HG03439 (cell line): ENCODE measurements at regions not wholly inside any gene's neighbourhood (a gene's known extent, or its start where the extent isn't known, plus 50 kb on each side); places are given as distances from the start of the nearest gene placed in this dataset.
"Not testable (repeated sequence)": the region's sequence is repeated elsewhere in the genome, so short reads cannot be mapped to it uniquely, and the experiment has no call there.

Experiments
- ATAC-seq: cut with Tn5 transposase; IDR thresholded peaks from one replicate; pipeline ENCODE4 v1.9.1; 2021; ENCODE audit warnings: mild to moderate bottlenecking, moderate library complexity; ENCODE audit not compliant: unreplicated experiment

- ATAC-seq: no peak
Measured at GRCh38 chr6:11411593-11411992, 126.0 kb upstream of the TMEM170B start.

DNA sequence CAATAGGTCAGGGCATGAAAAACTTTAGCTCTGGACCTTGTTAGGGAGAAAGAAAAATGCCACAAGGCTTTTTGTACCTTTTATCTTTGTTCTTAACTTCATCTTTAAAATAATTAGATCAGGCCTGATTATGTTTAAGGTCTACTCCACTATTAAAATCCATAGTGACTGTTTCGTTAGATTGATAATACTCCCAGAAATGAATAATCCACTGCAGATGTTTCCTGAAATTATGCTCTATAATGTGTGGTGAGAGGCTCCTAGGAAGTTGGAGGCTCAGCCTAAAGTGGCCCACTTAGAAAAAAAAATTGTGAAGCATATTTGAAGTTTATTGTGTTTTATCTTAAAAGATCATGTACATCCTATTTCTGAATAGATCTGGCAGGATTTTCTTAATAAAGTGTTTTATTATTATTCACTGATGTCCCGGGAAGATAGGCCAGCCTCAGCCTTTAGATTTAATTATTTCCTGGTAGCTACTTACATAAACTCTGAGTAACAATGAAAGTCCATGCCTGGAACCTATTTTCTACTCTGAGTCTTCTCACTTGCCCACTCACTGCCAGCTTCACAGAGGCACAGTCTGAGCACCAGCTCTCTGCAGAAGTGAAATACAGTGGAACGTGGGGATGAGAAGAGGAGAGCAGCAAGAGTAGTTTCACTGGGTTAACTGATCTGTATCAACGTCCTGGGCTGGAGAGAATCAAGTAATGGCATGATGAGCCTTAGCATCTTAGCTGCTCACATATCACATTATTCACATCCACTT lies 126.8 kb upstream of the TMEM170B start:
- no peak for ATAC-seq

DNA sequence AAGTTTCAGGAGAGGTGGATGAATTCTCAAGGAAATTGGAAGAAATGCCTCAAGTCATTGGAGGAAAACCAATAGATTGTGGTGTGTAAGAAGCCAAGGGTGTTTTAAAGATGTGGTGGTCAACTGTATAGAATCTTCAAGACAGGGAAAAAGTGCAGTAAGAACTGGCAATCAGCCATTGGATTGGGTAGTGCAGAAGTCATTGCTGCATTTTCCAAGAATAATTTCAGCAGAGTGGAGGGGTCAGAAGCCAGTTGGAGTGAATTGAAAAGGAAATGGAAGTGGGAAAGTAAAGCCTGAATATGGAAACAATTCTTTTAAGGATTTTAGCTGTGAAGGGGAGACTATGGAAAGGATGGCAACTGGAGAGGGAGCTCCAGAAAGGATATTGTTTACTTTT lies 128.2 kb upstream of the TMEM170B start:
- ATAC-seq: no peak

DNA sequence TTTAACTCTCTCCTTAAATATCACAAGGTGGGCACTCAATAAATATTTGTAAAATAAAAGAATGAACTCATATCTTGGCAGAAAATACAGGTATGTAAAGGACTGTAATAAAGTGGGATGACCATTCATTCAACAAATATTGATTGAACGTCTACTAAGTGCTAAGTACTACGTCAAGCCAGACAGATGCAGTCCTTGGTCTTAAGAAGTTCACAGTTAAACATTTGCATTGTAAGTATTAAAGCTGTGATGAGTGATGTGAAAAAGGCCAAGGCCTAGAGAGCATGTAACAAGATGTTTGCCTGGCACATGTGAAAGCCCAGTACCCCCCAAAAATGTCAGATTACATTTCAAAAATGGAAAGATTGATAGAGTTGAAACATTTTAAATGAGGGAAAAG lies 130.1 kb upstream of the TMEM170B start:
- ATAC-seq: no peak

DNA sequence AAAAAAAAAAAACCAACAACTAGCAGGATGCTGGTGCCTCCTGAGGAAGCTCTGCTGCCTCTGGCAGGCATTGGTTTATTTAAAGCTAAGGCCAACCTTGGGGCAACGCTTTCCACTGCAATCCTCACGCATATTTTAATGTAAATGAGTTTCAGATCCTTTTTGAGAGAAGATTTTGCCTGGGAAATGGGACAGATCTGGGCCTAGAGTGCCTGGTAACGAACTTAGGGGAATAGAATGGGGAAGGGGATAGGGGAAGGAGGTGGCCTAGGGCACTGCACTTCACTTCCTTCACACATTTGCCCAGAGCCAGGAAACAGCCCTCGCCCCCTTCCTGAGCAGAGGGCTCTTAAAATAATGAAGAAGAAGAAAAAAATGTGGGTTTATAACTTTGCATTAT lies 132.7 kb upstream of the TMEM170B start:
- ATAC-seq: no peak

GRCh38 chr6:11404081-11404480 lies 133.5 kb upstream of the TMEM170B start:
- peak; percentile 74 for ATAC-seq

DNA sequence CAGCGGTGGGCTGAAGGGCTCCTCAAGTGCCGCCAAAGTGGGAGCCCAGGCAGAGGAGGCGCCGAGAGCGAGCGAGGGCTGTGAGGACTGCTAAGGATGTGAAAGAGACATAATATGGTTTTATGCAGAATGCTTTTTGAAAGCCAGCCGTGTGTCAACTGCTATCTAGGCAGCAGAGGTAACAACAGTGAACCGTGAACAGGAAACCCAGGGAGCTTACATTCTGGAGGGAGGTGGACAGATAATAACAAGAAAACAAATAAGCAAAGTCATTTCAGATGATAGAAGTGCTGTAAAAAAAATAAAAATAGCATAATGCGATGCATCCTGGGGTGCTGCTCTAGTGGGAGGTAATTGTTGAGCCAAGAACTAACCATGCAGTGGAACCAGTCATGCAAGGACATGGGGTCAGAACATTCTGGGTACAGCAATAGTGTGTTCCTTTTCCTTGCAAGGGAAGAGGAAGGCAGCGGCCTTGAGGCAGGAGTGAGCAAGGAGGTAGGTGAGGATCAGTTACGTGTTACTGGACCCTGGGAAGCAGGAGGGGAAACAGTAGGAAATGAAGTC lies 134.4 kb upstream of the TMEM170B start:
- no peak for ATAC-seq

DNA sequence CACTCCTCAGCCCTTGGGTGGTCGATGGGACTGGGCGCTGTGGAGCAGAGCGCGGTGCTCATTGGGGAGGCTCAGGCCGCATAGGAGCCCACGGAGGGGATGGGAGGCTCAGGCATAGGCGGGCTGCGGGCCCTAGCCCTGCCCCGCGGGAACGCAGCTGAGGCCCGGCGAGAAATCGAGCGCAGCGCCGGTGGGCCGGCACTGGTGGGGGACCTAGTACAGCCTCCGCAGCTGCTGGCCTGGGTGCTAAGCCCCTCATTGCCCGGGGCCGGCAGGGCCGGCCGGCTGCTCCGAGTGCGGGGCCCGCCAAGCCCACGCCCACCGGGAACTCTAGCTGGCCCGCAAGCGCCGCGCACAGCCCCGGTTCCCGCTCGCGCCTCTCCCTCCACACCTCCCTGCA lies 135.0 kb upstream of the TMEM170B start:
- ATAC-seq: not testable (repeated sequence)

GRCh38 chr6:11401954-11402353 lies 135.6 kb upstream of the TMEM170B start:
- ATAC-seq: not testable (repeated sequence)

DNA sequence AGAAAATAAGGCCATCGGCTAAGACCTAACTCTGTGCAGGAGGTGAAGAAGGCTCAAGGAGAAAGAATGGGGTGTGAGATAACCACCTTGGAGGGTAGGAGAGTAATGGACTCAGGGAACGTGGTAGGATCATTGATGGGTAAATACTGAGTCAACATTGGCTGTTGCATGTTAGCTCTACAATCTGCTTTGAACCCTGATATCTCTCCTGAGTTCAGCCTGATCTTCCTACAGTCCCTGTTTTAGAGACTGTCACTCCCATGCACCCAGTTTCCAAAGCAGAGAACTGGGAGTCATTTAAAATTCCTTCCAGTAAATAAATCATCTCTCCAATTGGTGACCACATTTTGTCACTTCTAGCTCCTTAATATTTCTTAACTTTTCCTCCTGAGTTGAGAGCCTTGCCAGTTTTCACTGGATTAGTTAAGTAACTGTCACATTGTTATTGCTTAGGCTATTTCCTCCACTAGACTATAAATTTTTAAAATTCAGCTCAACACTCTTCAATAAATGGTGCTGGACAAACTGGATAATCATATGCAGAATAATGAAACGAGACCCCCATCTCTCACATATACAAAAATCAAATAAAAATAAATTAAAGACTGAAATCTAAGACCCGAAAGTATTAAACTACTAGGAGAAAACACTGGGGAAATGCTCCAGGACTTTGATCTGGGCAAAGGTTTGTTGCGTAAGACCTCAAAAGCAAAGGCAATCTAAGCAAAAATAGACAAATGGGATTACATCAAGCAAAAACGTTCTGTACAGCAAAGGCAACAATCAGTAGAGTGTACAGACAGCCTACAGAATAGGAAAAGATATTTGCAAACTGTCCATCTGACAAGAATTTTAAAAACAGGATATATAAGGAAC lies 138.9 kb upstream of the TMEM170B start:
- no peak for ATAC-seq

DNA sequence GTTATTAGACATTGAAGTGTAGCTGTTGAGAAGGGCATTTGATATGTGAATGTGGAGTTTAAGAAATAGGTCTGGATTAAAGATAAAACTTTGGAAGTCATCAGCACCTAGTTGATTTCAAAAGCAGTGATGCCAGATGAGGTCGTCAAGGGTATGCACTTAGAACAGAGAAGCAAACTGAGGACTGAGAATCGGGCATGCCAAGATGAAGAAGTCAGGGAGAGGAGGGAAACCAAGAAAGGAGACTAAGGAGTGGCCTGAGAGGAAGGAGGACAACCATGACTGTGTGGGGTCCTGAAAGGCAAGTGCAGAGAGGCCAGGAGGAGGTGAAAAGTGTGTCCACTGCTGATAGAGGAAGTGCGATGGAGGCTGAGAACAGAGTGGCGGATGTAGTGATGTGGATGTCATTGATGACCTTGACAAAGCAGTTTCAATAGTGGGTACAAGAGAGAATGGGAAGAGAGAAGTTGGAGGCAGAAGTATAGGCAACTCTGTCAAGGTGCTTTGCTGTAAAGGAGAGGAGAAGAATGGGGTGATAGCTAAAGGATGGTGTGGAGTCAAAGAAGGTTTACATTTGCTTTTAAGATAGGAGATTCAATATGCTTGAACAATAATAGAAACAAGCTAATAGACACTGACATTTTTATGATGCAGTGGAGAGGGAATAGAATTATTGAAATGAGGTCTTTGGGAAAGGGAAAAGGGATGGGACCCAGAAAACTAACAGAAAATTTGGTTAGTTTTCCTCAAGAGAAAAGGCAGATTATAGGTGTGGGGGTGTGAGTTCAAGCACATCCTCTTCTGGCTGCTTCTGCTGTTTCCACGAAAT lies 139.7 kb upstream of the TMEM170B start:
- no peak for ATAC-seq

DNA sequence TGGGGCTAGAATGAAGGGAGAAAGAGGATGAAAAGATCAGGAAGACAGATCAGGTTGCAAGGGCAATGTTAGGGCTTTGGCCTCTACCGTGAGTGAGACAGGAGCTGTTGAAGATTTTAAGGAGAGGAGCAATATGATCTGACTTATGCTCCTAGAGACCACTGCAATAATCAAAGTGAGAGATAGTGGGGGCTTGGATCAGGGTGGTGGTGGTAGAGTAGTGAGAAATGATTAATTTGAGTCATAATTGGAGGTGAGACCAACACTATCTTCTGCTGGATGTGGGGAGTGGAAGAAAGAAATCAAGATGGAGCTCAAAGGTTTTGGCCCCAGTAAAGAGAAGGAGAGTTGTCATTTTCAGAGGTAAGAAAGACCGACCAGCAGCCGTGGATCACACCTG lies 140.7 kb upstream of the TMEM170B start:
- ATAC-seq: no peak

DNA sequence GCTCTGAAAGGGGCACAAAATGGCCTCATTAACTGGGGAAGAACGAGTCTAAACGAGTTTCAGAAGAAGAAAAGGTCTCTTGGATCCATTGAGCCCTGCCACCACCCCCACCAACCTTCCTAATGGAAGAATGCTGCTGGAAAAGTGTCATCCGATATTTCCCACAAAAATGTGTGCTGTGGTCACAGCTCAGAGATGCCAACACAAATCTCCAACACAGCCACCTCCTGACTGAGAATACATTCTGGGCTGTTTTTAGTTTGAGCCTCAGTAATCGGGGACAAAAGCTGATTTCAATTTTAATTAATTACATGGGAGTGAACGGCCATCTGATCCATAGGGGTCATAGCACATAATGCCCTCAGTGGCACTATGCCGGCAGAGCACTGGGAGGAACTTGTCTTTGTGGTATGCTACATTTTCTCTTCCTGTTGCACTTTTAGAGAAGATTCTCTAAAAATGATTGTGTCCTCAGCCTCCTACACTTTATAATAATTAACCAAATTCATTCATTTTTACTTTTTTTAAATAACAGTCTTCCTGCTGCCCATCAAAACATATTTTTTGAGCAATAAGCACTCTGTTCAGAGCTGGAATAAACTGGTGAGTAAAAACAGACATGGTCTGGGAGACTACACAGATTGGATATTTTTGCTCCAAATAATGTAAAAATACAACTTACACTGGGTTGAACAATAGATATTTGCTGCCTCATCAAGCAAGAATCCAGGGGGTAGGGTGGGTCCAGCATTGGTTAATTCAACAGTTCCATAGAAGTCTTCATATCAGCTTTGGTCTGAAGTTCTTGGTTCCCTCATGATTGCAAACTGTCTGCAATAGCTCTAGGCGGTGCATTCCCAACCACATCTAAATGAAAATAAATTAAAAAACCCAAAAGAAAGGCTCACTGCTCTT lies 143.6 kb upstream of the TMEM170B start:
- ATAC-seq: no peak

- ATAC-seq: no peak
Measured at GRCh38 chr6:11392778-11393507, 144.6 kb upstream of the TMEM170B start.

DNA sequence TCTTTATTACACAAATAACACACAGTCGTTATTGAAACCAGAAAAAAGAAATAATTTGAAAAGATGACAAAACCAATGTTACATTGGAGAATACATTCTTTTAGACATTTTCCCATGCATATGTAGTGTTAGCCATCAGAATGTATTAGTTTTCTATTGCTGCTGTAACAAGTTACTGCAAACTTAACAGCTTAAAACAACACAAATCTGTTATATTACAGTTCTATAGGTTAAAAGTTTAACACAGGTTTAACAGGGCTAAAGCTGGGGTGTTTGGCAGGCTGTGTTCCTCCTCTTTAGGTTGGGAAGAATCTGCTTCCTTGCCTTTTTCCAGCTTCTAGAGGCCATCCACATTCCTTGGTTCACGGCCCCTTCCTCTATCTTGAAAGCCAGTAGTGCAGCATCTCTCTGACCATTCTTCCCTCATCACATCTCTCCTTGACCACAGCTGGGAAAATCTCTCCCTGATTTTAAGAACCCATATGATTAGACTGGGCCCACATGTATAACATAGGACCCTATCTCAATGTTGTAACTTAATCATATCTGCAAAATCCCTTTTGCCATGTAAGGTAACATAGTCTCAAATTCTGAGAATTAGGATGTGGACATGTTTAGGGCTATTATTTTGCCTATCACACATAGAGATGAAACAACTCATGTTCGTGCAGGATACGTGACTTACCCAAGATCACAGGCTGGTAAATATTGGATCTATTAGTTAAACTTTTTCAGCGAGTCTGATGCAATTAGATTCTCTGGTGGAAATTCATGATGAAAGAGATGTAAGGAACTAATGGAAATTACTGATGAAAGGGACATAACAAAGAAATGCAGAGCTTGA lies 145.4 kb upstream of the TMEM170B start:
- no peak for ATAC-seq

GRCh38 chr6:11389977-11390376 lies 147.6 kb upstream of the TMEM170B start:
- ATAC-seq: no peak

DNA sequence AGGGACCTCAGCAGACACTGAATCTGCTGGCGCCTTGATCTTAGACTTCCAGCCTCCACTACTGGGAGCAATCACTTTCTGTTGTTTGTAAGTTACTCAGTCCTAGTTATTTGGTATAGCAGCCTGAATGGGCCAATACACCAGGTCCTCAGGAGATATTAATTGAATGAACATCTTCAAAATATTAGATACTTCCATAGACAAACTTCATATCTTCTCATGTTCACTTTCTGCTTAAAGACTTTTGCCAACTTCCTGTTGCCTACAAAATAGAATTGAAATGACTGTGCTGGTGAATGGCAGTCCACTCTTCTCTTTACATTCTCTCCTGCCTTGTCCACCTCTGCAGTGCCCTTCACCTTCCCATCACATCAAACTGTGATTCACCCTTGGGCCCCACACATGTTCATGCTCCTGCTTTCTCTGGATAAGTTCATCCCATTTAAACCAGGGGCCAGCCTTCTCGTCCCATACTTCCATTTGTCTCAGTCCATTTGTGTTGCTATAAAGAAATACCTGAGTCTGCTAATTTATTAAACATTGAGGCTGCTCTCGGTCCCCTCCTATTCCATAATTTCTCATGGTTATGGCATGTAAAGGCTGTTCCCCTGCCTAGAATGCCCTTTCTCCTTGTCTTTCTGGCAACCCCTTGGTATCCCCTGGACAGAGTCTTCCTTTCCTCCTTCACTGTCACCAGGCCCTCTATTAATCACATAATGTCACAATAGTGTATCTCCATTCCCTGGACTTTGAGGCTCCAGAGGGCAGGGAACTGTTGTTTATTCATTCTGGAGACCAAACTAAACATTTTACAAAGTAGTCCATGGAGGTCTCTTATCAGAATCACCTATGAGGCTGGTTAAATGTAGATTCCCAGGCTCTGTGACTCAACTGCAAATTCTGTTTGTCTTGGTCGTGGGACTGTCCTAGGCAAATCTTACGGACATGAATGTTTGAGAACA lies 148.3 kb upstream of the TMEM170B start:
- ATAC-seq: no peak
